NCI-H748 treated with DMSO at 0.1 percent for 48 hours (cell line): ENCODE measurements at regions not wholly inside any gene's neighbourhood (a gene's known extent, or its start where the extent isn't known, plus 50 kb on each side); places are given as distances from the start of the nearest gene placed in this dataset.

ENCODE experiments used
- DNase-seq: peaks from one replicate; lab custom pipeline; 2025; lab: John Stamatoyannopoulos, UW

GRCh38 chr5:167898361-167899042 lies 392.9 kb upstream of the WWC1 start:
- no peak for DNase-seq

- no peak for DNase-seq
These were observed 391.9 kb upstream of the WWC1 start for GRCh38 chr5:167899490-167900070.

GRCh38 chr5:167900340-167900935 lies 391.0 kb upstream of the WWC1 start:
- no peak for DNase-seq

- no peak for DNase-seq
These were observed 389.1 kb upstream of the WWC1 start for GRCh38 chr5:167902298-167902697.

GRCh38 chr5:167903243-167903642 lies 388.2 kb upstream of the WWC1 start:
- no peak for DNase-seq

- no peak for DNase-seq
These were observed 387.8 kb upstream of the WWC1 start for GRCh38 chr5:167903659-167904058.

GRCh38 chr5:167905919-167906853 lies 385.3 kb upstream of the WWC1 start:
- no peak for DNase-seq

- DNase-seq = no peak
These were observed 382.8 kb upstream of the WWC1 start for GRCh38 chr5:167908606-167909005.

- no peak for DNase-seq
These were observed 378.3 kb upstream of the WWC1 start for GRCh38 chr5:167912941-167913665.

- DNase-seq = no peak
These were observed 376.2 kb upstream of the WWC1 start for GRCh38 chr5:167915237-167915636.

GRCh38 chr5:167916261-167916691 lies 375.2 kb upstream of the WWC1 start:
- no peak for DNase-seq

GRCh38 chr5:167916706-167917105 lies 374.7 kb upstream of the WWC1 start:
- DNase-seq = no peak

GRCh38 chr5:167918184-167918812 lies 373.1 kb upstream of the WWC1 start:
- no peak for DNase-seq

GRCh38 chr5:167918813-167919483 lies 372.5 kb upstream of the WWC1 start:
- DNase-seq = no peak

- DNase-seq = no peak
These were observed 370.9 kb upstream of the WWC1 start for GRCh38 chr5:167920589-167920988.

- DNase-seq = no peak
These were observed 369.6 kb upstream of the WWC1 start for GRCh38 chr5:167921796-167922195.

- DNase-seq = no peak
These were observed 368.0 kb upstream of the WWC1 start for GRCh38 chr5:167923396-167923795.

GRCh38 chr5:167929841-167930240 lies 361.6 kb upstream of the WWC1 start:
- no peak for DNase-seq

- DNase-seq = no peak
These were observed 356.9 kb upstream of the WWC1 start for GRCh38 chr5:167934551-167934971.

- no peak for DNase-seq
These were observed 355.4 kb upstream of the WWC1 start for GRCh38 chr5:167936022-167936421.
